K562 (cell line): ENCODE measurements at regions not wholly inside any gene's neighbourhood (a gene's known extent, or its start where the extent isn't known, plus 50 kb on each side); places are given as distances from the start of the nearest gene placed in this dataset.

Source experiments
- ATAC-seq: fragments of 200-7000 bp; cut with Tn5 transposase; 3 replicates; pipeline ENCODE4 v1.9.1; 2020; ENCODE audit warnings: moderate library complexity
- BruUV-seq: library from RNA; stranded (reverse); fragments of 400-500 nt; replicated peaks from 2 replicates; lab custom pipeline; 2021; lab: Mats Ljungman, UMichigan
- CTCF ChIA-PET: fragments of 300-600 bp; formaldehyde crosslinking; extraction: SDS; loops from one replicate; lab custom pipeline; 2021; ENCODE audit warnings: low intra/inter-chr PET ratio; lab: Yijun Ruan, JAX
- POLR2A ChIA-PET: fragments of 300-600, 350-650 bp; sonication (Branson Sonifier 250); formaldehyde crosslinking; extraction: SDS; loops from one replicate; lab custom pipeline; 2021; ENCODE audit warnings: antibody characterized with exemption, inconsistent platforms; lab: Yijun Ruan, JAX
- DNase-seq, 4 experiments: peaks; one replicate each; pipeline versions ENCODE4 v3.0.0 to v3.0.0-alpha.2; 2011 to 2018; ENCODE audit warnings: low spot score in 3 of 4, mixed read lengths in 3 of 4; ENCODE audit errors: extremely low read depth in 1 of 4
- FAIRE-seq: peaks from 2 replicates; lab custom pipeline; 2011; peaks lifted over from hg19 to GRCh38; lab: Jason Lieb, UNC
- H2AFZ ChIP-seq: 2 replicates; pipeline ENCODE4 v1.6.0; 2011; ENCODE audit warnings: low read depth, low read length, control low read depth, inconsistent platforms
- H3K27ac ChIP-seq: fragments of 200-600 bp; 3 replicates; pipeline ENCODE4 v1.8.0; 2011; ENCODE audit warnings: low read depth, mild to moderate bottlenecking, control low read depth, inconsistent platforms, low read length, moderate library complexity, mixed read lengths; ENCODE audit errors: extremely low read depth
- H3K27me3 ChIP-seq, 2 experiments: fragments of 300-600 bp in 1 of 2; 2 replicates in 1 of 2; 3 replicates in 1 of 2; pipeline versions ENCODE4 v1.6.0 to v1.8.0; 2011; ENCODE audit warnings: inconsistent platforms in 2 of 2, low read length in 2 of 2, mild to moderate bottlenecking in 1 of 2, mixed read lengths in 1 of 2, moderate library complexity in 1 of 2; ENCODE audit not compliant: control insufficient read depth in 2 of 2, insufficient read depth in 2 of 2
- H3K36me3 ChIP-seq: fragments of 300-600 bp; 3 replicates; pipeline ENCODE4 v1.8.0; 2011; ENCODE audit warnings: mild to moderate bottlenecking, low read length, inconsistent platforms; ENCODE audit not compliant: control insufficient read depth, insufficient read depth
- H3K4me1 ChIP-seq, 2 experiments: fragments of 200-600 bp in 1 of 2; replicated peaks in 1 of 2; 2 replicates in 1 of 2; 3 replicates in 1 of 2; pipeline versions ENCODE4 v1.5.1 to v1.8.0; 2011; ENCODE audit warnings: inconsistent platforms in 2 of 2, low read length in 2 of 2, mild to moderate bottlenecking in 1 of 2, mixed read lengths in 1 of 2, moderate library complexity in 1 of 2; ENCODE audit not compliant: control insufficient read depth in 2 of 2, insufficient read depth in 2 of 2
- H3K4me2 ChIP-seq: 2 replicates; pipeline ENCODE4 v1.6.1; 2011; ENCODE audit warnings: low read length, control low read depth, inconsistent platforms, mixed read lengths; ENCODE audit not compliant: insufficient read depth
- H3K4me3 ChIP-seq: fragments of 200-600 bp; sonication (generic), shearing (Covaris generic); 2 replicates; pipeline ENCODE4 v1.5.1; 2016; ENCODE audit warnings: control low read depth, inconsistent platforms
- H3K79me2 ChIP-seq: fragments of 200-600 bp; 3 replicates; pipeline ENCODE4 v1.8.0; 2011; ENCODE audit warnings: low read length, inconsistent platforms; ENCODE audit not compliant: control insufficient read depth, insufficient read depth
- H3K9ac ChIP-seq, 2 experiments: 2 replicates each; pipeline versions ENCODE4 v1.6.0 to v1.6.1; 2011; ENCODE audit warnings: low read depth in 2 of 2, low read length in 2 of 2, control low read depth in 1 of 2, inconsistent platforms in 1 of 2, mild to moderate bottlenecking in 1 of 2, mixed read lengths in 1 of 2; ENCODE audit not compliant: insufficient read depth in 1 of 2
- H3K9me1 ChIP-seq: one replicate; pipeline ENCODE4 v1.6.0; 2011; ENCODE audit warnings: inconsistent platforms, mild to moderate bottlenecking, low read length, moderate library complexity; ENCODE audit not compliant: control insufficient read depth, insufficient read depth
- H3K9me3 ChIP-seq: replicated peaks from 2 replicates; pipeline ENCODE4 v1.5.1; 2011; ENCODE audit warnings: low read depth, low read length, inconsistent platforms; ENCODE audit not compliant: control insufficient read depth, insufficient read depth
- H4K20me1 ChIP-seq: replicated peaks from 2 replicates; pipeline ENCODE4 v1.6.1; 2011; ENCODE audit warnings: low read length, inconsistent platforms, mixed read lengths; ENCODE audit not compliant: control insufficient read depth, insufficient read depth
- ATF2 ChIP-seq: sonication (generic); formaldehyde crosslinking; IDR thresholded peaks from 2 replicates; pipeline ENCODE4 v1.8.1; 2022; ENCODE audit warnings: missing genetic modification reagents
- CC2D1A ChIP-seq: fragments of 450-650 bp; IDR thresholded peaks from 2 replicates; pipeline ENCODE4 v1.6.1; 2017; ENCODE audit warnings: mild to moderate bottlenecking
- FOXK1 ChIP-seq: sonication (generic); formaldehyde crosslinking; IDR thresholded peaks from 2 replicates; pipeline ENCODE4 v1.8.0; 2022; ENCODE audit warnings: missing genetic modification reagents, mild to moderate bottlenecking, borderline replicate concordance
- FOXK2 ChIP-seq, 2 experiments: fragments of 450-650 bp; IDR thresholded peaks in 1 of 2; conservative IDR thresholded peaks in 1 of 2; 2 replicates each; pipeline ENCODE4 v1.6.1; 2016; ENCODE audit warnings: low read depth in 2 of 2, mild to moderate bottlenecking in 1 of 2
- HNRNPL ChIP-seq: fragments of 200-400 bp; formaldehyde crosslinking; IDR thresholded peaks from 2 replicates; pipeline ENCODE4 v1.6.1; 2017; ENCODE audit warnings: low read depth, mild to moderate bottlenecking, low read length
- MED1 ChIP-seq: sonication (generic); formaldehyde crosslinking; IDR thresholded peaks from 2 replicates; pipeline ENCODE4 v1.8.1; 2023; ENCODE audit warnings: missing genetic modification reagents, borderline replicate concordance
- PHF21A ChIP-seq: fragments of 450-650 bp; IDR thresholded peaks from 2 replicates; pipeline ENCODE4 v1.6.1; 2017; ENCODE audit warnings: low read depth, borderline replicate concordance
- RNF2 ChIP-seq: sonication (generic); IDR thresholded peaks from 2 replicates; pipeline ENCODE4 v1.6.1; 2016
- TCF15 ChIP-seq: fragments of 250-450 bp; sonication (Bioruptor Pico); IDR thresholded peaks from 2 replicates; pipeline ENCODE4 v1.8.0; 2022; ENCODE audit warnings: moderate library complexity, mild to moderate bottlenecking, inconsistent platforms
- ZBTB7A ChIP-seq: IDR thresholded peaks from 2 replicates; pipeline ENCODE4 v1.6.1; 2011; ENCODE audit warnings: low read depth, mild to moderate bottlenecking, low read length, moderate library complexity, borderline replicate concordance; ENCODE audit not compliant: control insufficient read depth
- ZC3H11A ChIP-seq: IDR thresholded peaks from 2 replicates; pipeline ENCODE4 v1.6.1; 2012; ENCODE audit warnings: low read depth, low read length, improper control_type of control experiment
- ZNF217 ChIP-seq: sonication (generic); formaldehyde crosslinking; IDR thresholded peaks from 2 replicates; pipeline ENCODE4 v1.8.0; 2022; ENCODE audit warnings: mild to moderate bottlenecking, missing genetic modification reagents
- ZNF384 ChIP-seq: IDR thresholded peaks from 2 replicates; pipeline ENCODE4 v1.6.1; 2012; ENCODE audit warnings: low read depth, low read length, improper control_type of control experiment
- ZNF766 ChIP-seq: fragments of 200-800 bp; sonication (Bioruptor generic); conservative IDR thresholded peaks from 2 replicates; pipeline ENCODE4 v1.6.1; 2016; ENCODE audit warnings: missing genetic modification characterization, missing compliant biosample characterization
- WGBS: fragments of 100-300 bp; shearing (Covaris generic); methylation state at CpG from one replicate; pipeline ENCODE4 v1.1.6; 2016; ENCODE audit warnings: low coverage, mixed read lengths; ENCODE audit not compliant: insufficient coverage; ENCODE audit errors: missing lambda C conversion rate; 5-methylcytosine and 5-hydroxymethylcytosine counted together
- in situ Hi-C: fragments of 300-500 bp; cut with MboI; formaldehyde crosslinking; loops from 4 replicates; pipeline ENCODE4 v1.15.0; 2018; ENCODE audit warnings: inconsistent platforms, mixed read lengths
- intact Hi-C: fragments of 100-400 bp; cut with micrococcal nuclease; formaldehyde crosslinking; loops from 2 replicates; pipeline ENCODE4 v1.14.2; 2022
- TF ChIP-seq, protein P1 (sequence below), 2 experiments: fragments of 450-650 bp in 1 of 2; IDR thresholded peaks; 2 replicates each; pipeline ENCODE4 v1.6.1; 2011 to 2017; ENCODE audit warnings: low read depth in 2 of 2, antibody characterized with exemption in 1 of 2, borderline replicate concordance in 1 of 2, low read length in 1 of 2, mild to moderate bottlenecking in 1 of 2, mixed read lengths in 1 of 2; ENCODE audit not compliant: control insufficient read depth in 1 of 2

GRCh38 chr18:37764541-37765288, 199.1 kb upstream of the CELF4 start:
- POLR2A ChIA-PET = interaction anchor here (0.6 to 1.1 kb wide), 2 partner anchors 9 to 12 kb away, joined by 3 read pairs; no protein-coding TSS in a partner anchor
- no peaks in the 10 kb centered on the region for H3K9me1 ChIP-seq
- H3K9ac ChIP-seq = no peak overlapping the region
- CTCF ChIA-PET = no interaction called here
- no peak for TF ChIP-seq ZNF384
- TF ChIP-seq HNRNPL = no peak
- no peak for TF ChIP-seq ATF2
- TF ChIP-seq MED1 = no peak
- TF ChIP-seq ZNF766 (CRISPR knock-in tag) = no peak
- TF ChIP-seq ZBTB7A = no peak
- no peak for TF ChIP-seq PHF21A
- no peak for TF ChIP-seq FOXK2 (conservative IDR thresholded peaks at IDR 0.05 in 1 of 2, IDR thresholded peaks at IDR 0.05 in 1 of 2; ENCODE audit: low read depth in 2 of 2)
- TF ChIP-seq ZNF217 = no peak
- no peak for TF ChIP-seq CC2D1A
- TF ChIP-seq TCF15 (CRISPR knock-in tag) = no peak
- no peak for TF ChIP-seq ZC3H11A
- no peak for TF ChIP-seq FOXK1
- TF ChIP-seq, protein P1, sequence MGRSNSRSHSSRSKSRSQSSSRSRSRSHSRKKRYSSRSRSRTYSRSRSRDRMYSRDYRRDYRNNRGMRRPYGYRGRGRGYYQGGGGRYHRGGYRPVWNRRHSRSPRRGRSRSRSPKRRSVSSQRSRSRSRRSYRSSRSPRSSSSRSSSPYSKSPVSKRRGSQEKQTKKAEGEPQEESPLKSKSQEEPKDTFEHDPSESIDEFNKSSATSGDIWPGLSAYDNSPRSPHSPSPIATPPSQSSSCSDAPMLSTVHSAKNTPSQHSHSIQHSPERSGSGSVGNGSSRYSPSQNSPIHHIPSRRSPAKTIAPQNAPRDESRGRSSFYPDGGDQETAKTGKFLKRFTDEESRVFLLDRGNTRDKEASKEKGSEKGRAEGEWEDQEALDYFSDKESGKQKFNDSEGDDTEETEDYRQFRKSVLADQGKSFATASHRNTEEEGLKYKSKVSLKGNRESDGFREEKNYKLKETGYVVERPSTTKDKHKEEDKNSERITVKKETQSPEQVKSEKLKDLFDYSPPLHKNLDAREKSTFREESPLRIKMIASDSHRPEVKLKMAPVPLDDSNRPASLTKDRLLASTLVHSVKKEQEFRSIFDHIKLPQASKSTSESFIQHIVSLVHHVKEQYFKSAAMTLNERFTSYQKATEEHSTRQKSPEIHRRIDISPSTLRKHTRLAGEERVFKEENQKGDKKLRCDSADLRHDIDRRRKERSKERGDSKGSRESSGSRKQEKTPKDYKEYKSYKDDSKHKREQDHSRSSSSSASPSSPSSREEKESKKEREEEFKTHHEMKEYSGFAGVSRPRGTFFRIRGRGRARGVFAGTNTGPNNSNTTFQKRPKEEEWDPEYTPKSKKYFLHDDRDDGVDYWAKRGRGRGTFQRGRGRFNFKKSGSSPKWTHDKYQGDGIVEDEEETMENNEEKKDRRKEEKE (IDR thresholded peaks at IDR 0.05; ENCODE audit: borderline replicate concordance in 1 of 2, control insufficient read depth in 1 of 2, low read depth in 2 of 2, low read length in 1 of 2) = no peak
- no peak for TF ChIP-seq RNF2
- no TSS peak for BruUV-seq
- H3K79me2 ChIP-seq = no peaks in the 10 kb centered on the region
- in situ Hi-C loops = no loop called here
- no peak overlapping the region for H3K4me3 ChIP-seq
- H4K20me1 ChIP-seq = no peaks in the 10 kb centered on the region
- no peaks in the 10 kb centered on the region for H3K27me3 ChIP-seq
- H3K4me1 ChIP-seq = no peaks in the 10 kb centered on the region
- no peaks in the 10 kb centered on the region for H3K9me3 ChIP-seq
- no peak overlapping the region for H3K27ac ChIP-seq
- H2AFZ ChIP-seq = no peak overlapping the region
- no peak for DNase-seq
- FAIRE-seq = no peak
- intact Hi-C loops = no loop called here
- WGBS = 0% methylated on average over 8 of the region's 8 CpGs
- H3K36me3 ChIP-seq = no peaks in the 10 kb centered on the region
- no peak overlapping the region for H3K4me2 ChIP-seq
- no peak for ATAC-seq
